ENCODE measurements at regions not wholly inside any gene's neighbourhood (a gene's known extent, or its start where the extent isn't known, plus 50 kb on each side); places are given as distances from the start of the nearest gene placed in this dataset.
"Not testable (repeated sequence)": the region's sequence is repeated elsewhere in the genome, so short reads cannot be mapped to it uniquely, and the experiment has no call there.

DNA sequence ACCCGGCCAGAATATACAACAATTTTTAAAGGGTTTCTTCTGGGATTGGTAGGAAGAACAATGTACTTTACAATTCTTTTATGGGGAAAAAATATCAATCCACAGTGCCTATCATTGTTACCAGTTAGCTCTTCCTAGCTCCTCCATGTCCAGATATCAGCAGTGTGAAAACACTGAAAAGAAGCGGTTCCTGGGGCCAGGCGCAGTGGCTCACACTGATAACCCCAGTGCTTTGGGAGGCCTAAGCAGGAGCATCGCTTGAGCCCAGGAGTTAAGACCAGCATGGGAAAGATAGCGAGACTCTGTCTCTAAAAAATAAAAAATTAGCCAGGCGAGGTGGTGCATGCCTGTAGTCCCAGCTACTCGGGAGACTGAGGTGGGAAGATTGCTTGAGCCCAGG lies 114.5 kb upstream of the VOPP1 start:
- TF ChIP-seq, protein P1, sequence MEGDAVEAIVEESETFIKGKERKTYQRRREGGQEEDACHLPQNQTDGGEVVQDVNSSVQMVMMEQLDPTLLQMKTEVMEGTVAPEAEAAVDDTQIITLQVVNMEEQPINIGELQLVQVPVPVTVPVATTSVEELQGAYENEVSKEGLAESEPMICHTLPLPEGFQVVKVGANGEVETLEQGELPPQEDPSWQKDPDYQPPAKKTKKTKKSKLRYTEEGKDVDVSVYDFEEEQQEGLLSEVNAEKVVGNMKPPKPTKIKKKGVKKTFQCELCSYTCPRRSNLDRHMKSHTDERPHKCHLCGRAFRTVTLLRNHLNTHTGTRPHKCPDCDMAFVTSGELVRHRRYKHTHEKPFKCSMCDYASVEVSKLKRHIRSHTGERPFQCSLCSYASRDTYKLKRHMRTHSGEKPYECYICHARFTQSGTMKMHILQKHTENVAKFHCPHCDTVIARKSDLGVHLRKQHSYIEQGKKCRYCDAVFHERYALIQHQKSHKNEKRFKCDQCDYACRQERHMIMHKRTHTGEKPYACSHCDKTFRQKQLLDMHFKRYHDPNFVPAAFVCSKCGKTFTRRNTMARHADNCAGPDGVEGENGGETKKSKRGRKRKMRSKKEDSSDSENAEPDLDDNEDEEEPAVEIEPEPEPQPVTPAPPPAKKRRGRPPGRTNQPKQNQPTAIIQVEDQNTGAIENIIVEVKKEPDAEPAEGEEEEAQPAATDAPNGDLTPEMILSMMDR (IDR thresholded peaks at IDR 0.05), result not testable (repeated sequence)
- not testable (repeated sequence) for TF ChIP-seq POLR2A (IDR thresholded peaks at IDR 0.05)
